OCI-LY3 (cell line): ENCODE measurements at regions not wholly inside any gene's neighbourhood (a gene's known extent, or its start where the extent isn't known, plus 50 kb on each side); places are given as distances from the start of the nearest gene placed in this dataset.
"Not testable (repeated sequence)": the region's sequence is repeated elsewhere in the genome, so short reads cannot be mapped to it uniquely, and the experiment has no call there.

ENCODE experiments used
- H2AFZ ChIP-seq: fragments of 200-600, 300-600 bp; shearing (Covaris generic); 2 replicates; pipeline ENCODE4 v1.6.0; 2014; ENCODE audit warnings: antibody characterized with exemption, low read depth, low read length
- H3K27ac ChIP-seq: fragments of 200-600, 300-600 bp; sonication (generic); 2 replicates; pipeline ENCODE4 v1.5.1; 2014; ENCODE audit warnings: mild to moderate bottlenecking, low read length, moderate library complexity, mixed read lengths
- H3K27me3 ChIP-seq: fragments of 200-600, 300-600 bp; sonication (generic); 2 replicates; pipeline ENCODE4 v1.6.1; 2014; ENCODE audit warnings: low read depth, low read length, mixed read lengths
- H3K36me3 ChIP-seq: fragments of 200-600, 300-600 bp; sonication (generic); replicated peaks from 2 replicates; pipeline ENCODE3; 2014; ENCODE audit warnings: low read depth, low read length, mixed read lengths
- H3K4me1 ChIP-seq: fragments of 300-600, 200-600 bp; sonication (generic); 2 replicates; pipeline ENCODE4 v1.6.1; 2014; ENCODE audit warnings: low read length, mixed read lengths
- H3K4me2 ChIP-seq: fragments of 200-600, 300-600 bp; sonication (generic); 2 replicates; pipeline ENCODE4 v1.6.1; 2014; ENCODE audit warnings: low read length, mixed read lengths
- H3K4me3 ChIP-seq: fragments of 300-600, 200-600 bp; sonication (generic); 2 replicates; pipeline ENCODE4 v1.5.1; 2014; ENCODE audit warnings: antibody characterized with exemption, mild to moderate bottlenecking, low read length, moderate library complexity
- H3K79me2 ChIP-seq: fragments of 300-600, 200-600 bp; shearing (Covaris generic); 2 replicates; pipeline ENCODE4 v1.6.1; 2014; ENCODE audit warnings: mild to moderate bottlenecking, low read length, mixed read lengths
- H3K9ac ChIP-seq: fragments of 300-600, 200-600 bp; shearing (Covaris generic); 2 replicates; pipeline ENCODE4 v1.6.0; 2014; ENCODE audit warnings: mild to moderate bottlenecking, low read length, moderate library complexity
- H3K9me3 ChIP-seq: fragments of 200-600, 300-600 bp; shearing (Covaris generic); 2 replicates; pipeline ENCODE4 v1.6.1; 2014; ENCODE audit warnings: low read length, mixed read lengths; ENCODE audit not compliant: insufficient read depth
- H4K20me1 ChIP-seq: fragments of 200-600, 300-600 bp; sonication (generic); 2 replicates; pipeline ENCODE4 v1.6.1; 2016; ENCODE audit warnings: low read length, mixed read lengths; ENCODE audit not compliant: insufficient read depth
- CTCF ChIP-seq: fragments of 200-600, 300-600 bp; sonication (generic); IDR thresholded peaks from 2 replicates; pipeline ENCODE4 v1.5.1; 2014; ENCODE audit warnings: antibody characterized with exemption, low read length, low read depth
- EZH2phosphoT487 ChIP-seq: fragments of 200-600 bp; shearing (Covaris generic); IDR thresholded peaks from 2 replicates; pipeline ENCODE4 v1.6.1; 2018; ENCODE audit warnings: antibody characterized with exemption, mixed run types, low read depth

- Histone ChIP-seq H3K79me2 (no peaks in the 10 kb centered on the region), H3K4me1 (no peaks in the 10 kb centered on the region), H3K4me2 (no peak overlapping the region), H2AFZ (no peak overlapping the region), H3K27me3 (no peaks in the 10 kb centered on the region), H3K9ac (no peak overlapping the region), H3K27ac (no peak overlapping the region), H3K9me3 (no peaks in the 10 kb centered on the region), H4K20me1 (no peaks in the 10 kb centered on the region), H3K36me3 (no peaks in the 10 kb centered on the region), H3K4me3 (no peak overlapping the region)
- TF ChIP-seq EZH2phosphoT487 (no peak), CTCF (no peak)
Observed at GRCh38 chr1:80533093-80533492, 1267.6 kb upstream of the ADGRL2 start.

GRCh38 chr1:80531182-80531581, 1269.6 kb upstream of the ADGRL2 start:
- H3K4me1 ChIP-seq, result no peaks in the 10 kb centered on the region
- H3K4me2 ChIP-seq, result no peak overlapping the region
- H3K27me3 ChIP-seq, result no peaks in the 10 kb centered on the region
- no peak overlapping the region for H3K4me3 ChIP-seq
- no peaks in the 10 kb centered on the region for H3K9me3 ChIP-seq
- TF ChIP-seq EZH2phosphoT487 (no peak), CTCF (no peak)
- no peak overlapping the region for H3K27ac ChIP-seq
- no peak overlapping the region for H3K9ac ChIP-seq
- H3K79me2 ChIP-seq, result no peaks in the 10 kb centered on the region
- H4K20me1 ChIP-seq, result no peaks in the 10 kb centered on the region
- H3K36me3 ChIP-seq, result no peaks in the 10 kb centered on the region
- no peak overlapping the region for H2AFZ ChIP-seq

GRCh38 chr1:80529546-80529945, 1271.2 kb upstream of the ADGRL2 start:
- H3K4me3 ChIP-seq, result no peak overlapping the region
- H3K9ac ChIP-seq, result no peak overlapping the region
- H3K4me2 ChIP-seq, result no peak overlapping the region
- no peaks in the 10 kb centered on the region for H3K79me2 ChIP-seq
- TF ChIP-seq CTCF, result no peak
- no peak for TF ChIP-seq EZH2phosphoT487
- H4K20me1 ChIP-seq, result no peaks in the 10 kb centered on the region
- no peaks in the 10 kb centered on the region for H3K36me3 ChIP-seq
- H3K9me3 ChIP-seq, result no peaks in the 10 kb centered on the region
- H3K27me3 ChIP-seq, result no peaks in the 10 kb centered on the region
- H3K4me1 ChIP-seq, result no peaks in the 10 kb centered on the region
- no peak overlapping the region for H2AFZ ChIP-seq
- H3K27ac ChIP-seq, result no peak overlapping the region

DNA sequence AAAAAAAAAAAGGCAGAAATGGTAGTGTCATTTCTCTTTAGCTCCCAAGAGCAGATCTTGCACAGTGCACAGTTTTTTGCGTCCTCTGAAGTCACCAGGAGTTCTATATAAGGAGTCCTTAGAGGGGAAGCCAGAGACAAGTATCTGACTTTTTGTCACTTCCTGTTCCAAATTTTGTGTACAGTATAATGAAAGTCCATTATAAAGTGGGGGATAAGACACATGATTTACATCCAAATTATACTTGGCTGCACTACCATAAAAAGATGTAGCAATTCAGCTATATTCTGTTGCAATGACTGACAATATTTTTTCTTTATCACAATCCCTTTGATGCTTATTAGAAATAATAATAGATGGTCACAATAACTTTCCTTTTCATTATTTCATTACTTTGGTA, 1276.9 kb upstream of the ADGRL2 start:
- no peak for TF ChIP-seq EZH2phosphoT487
- no peak for TF ChIP-seq CTCF
- H3K4me1 ChIP-seq, result no peaks in the 10 kb centered on the region
- H3K4me3 ChIP-seq, result no peak overlapping the region
- H3K36me3 ChIP-seq, result no peaks in the 10 kb centered on the region
- no peak overlapping the region for H3K4me2 ChIP-seq
- H3K79me2 ChIP-seq, result no peaks in the 10 kb centered on the region
- no peaks in the 10 kb centered on the region for H3K27me3 ChIP-seq
- H3K9me3 ChIP-seq, result no peaks in the 10 kb centered on the region
- H2AFZ ChIP-seq, result no peak overlapping the region
- no peak overlapping the region for H3K9ac ChIP-seq
- H3K27ac ChIP-seq, result no peak overlapping the region
- H4K20me1 ChIP-seq, result no peaks in the 10 kb centered on the region

GRCh38 chr1:80523071-80523470, 1277.7 kb upstream of the ADGRL2 start:
- not testable (repeated sequence) for H3K36me3 ChIP-seq, H3K4me1 ChIP-seq, H3K79me2 ChIP-seq, H3K27ac ChIP-seq, H3K4me3 ChIP-seq, H3K4me2 ChIP-seq, H4K20me1 ChIP-seq, H3K9me3 ChIP-seq, H3K9ac ChIP-seq, H3K27me3 ChIP-seq, H2AFZ ChIP-seq
